Left lung (tissue), 4 donors: ENCODE measurements at regions not wholly inside any gene's neighbourhood (a gene's known extent, or its start where the extent isn't known, plus 50 kb on each side); places are given as distances from the start of the nearest gene placed in this dataset.

Source experiments
- ATAC-seq: fragments of 200-7000 bp; cut with Tn5 transposase; one replicate; pipeline ENCODE4 v1.9.1; 2020; ENCODE audit warnings: moderate library complexity
- DNase-seq, 4 donors: peaks; one replicate each; pipeline ENCODE4 v3.0.0-alpha.2; 2013 to 2020
- H3K27ac ChIP-seq, 2 donors: fragments of 200-600 bp; sonication (generic) in 1 of 2; one replicate each; pipeline versions ENCODE4 v1.5.0 to v1.8.0; 2020 to 2021
- H3K27me3 ChIP-seq, 2 donors: fragments of 200-600 bp; sonication (generic) in 1 of 2; one replicate each; pipeline versions ENCODE4 v1.5.0 to v1.8.0; 2020 to 2021
- H3K36me3 ChIP-seq, 2 donors: fragments of 200-600 bp; sonication (generic) in 1 of 2; one replicate each; pipeline versions ENCODE4 v1.5.0 to v1.8.0; 2020 to 2021
- H3K4me1 ChIP-seq, 2 donors: fragments of 200-600 bp; one replicate each; pipeline ENCODE4 v1.8.0; 2021
- H3K4me3 ChIP-seq, 2 donors: fragments of 200-600 bp; sonication (generic) in 1 of 2; one replicate each; pipeline versions ENCODE4 v1.5.0 to v1.8.0; 2020 to 2021; ENCODE audit warnings: mild to moderate bottlenecking in 1 of 2
- H3K9me3 ChIP-seq, 2 donors: fragments of 200-600 bp; sonication (generic) in 1 of 2; one replicate each; pipeline versions ENCODE4 v1.5.0 to v1.8.0; 2020 to 2021
- CTCF ChIP-seq, 2 donors: fragments of 200-600 bp; sonication (generic) in 1 of 2; IDR thresholded peaks; one replicate each; pipeline versions ENCODE4 v1.5.0 to v1.8.0; 2021; ENCODE audit warnings: antibody characterized with exemption in 2 of 2
- intact Hi-C, 2 donors: fragments of 100-400 bp; cut with DNase I; formaldehyde crosslinking; loops; one replicate each; pipeline versions ENCODE4 v1.11.2 to v1.14.2; 2022
- donor health status: DM: no; HTN: yes; CAD: no.
- donor health status: DM: no; HTN: no; CAD: no.

- Histone ChIP-seq H3K9me3 (no peaks in the 10 kb centered on the region), H3K27me3 (no peaks in the 10 kb centered on the region), H3K4me1 (no peaks in the 10 kb centered on the region), H3K4me3 (no peak overlapping the region), H3K27ac (no peak overlapping the region), H3K36me3 (no peaks in the 10 kb centered on the region)
- TF ChIP-seq CTCF (IDR thresholded peaks at IDR 0.05): no peak
- DNase-seq (no peak), ATAC-seq (no peak)
- intact Hi-C loops: no loop called here
Observed at GRCh38 chr18:61107113-61107512, 226.1 kb upstream of the CDH20 start.

GRCh38 chr18:61108706-61109105 lies 224.5 kb upstream of the CDH20 start:
- no peaks in the 10 kb centered on the region for H3K27me3 ChIP-seq
- no peak overlapping the region for H3K27ac ChIP-seq
- no peak overlapping the region for H3K4me3 ChIP-seq
- DNase-seq: no peak
- no peak for TF ChIP-seq CTCF (IDR thresholded peaks at IDR 0.05)
- intact Hi-C loops: no loop called here
- H3K36me3 ChIP-seq: no peaks in the 10 kb centered on the region
- no peak for ATAC-seq
- H3K9me3 ChIP-seq: no peaks in the 10 kb centered on the region
- no peaks in the 10 kb centered on the region for H3K4me1 ChIP-seq

GRCh38 chr18:61123309-61123708 lies 209.9 kb upstream of the CDH20 start:
- intact Hi-C loops: no loop called here
- DNase-seq: no peak
- H3K36me3 ChIP-seq: no peaks in the 10 kb centered on the region
- no peaks in the 10 kb centered on the region for H3K9me3 ChIP-seq
- no peak for TF ChIP-seq CTCF (IDR thresholded peaks at IDR 0.05)
- H3K27ac ChIP-seq: no peak overlapping the region
- ATAC-seq: no peak
- H3K4me3 ChIP-seq: no peak overlapping the region
- no peaks in the 10 kb centered on the region for H3K4me1 ChIP-seq
- H3K27me3 ChIP-seq: no peaks in the 10 kb centered on the region

- Histone ChIP-seq H3K4me1 (no peaks in the 10 kb centered on the region), H3K27ac (no peak overlapping the region), H3K4me3 (no peak overlapping the region), H3K36me3 (no peaks in the 10 kb centered on the region), H3K9me3 (no peaks in the 10 kb centered on the region), H3K27me3 (no peaks in the 10 kb centered on the region)
- ATAC-seq (no peak), DNase-seq (no peak)
- TF ChIP-seq CTCF (IDR thresholded peaks at IDR 0.05): no peak
- intact Hi-C loops: no loop called here
Observed at GRCh38 chr18:61127714-61128467, 205.3 kb upstream of the CDH20 start.

GRCh38 chr18:61129001-61129400 lies 204.2 kb upstream of the CDH20 start:
- intact Hi-C loops: no loop called here
- no peaks in the 10 kb centered on the region for H3K9me3 ChIP-seq
- no peak overlapping the region for H3K4me3 ChIP-seq
- no peak for TF ChIP-seq CTCF (IDR thresholded peaks at IDR 0.05)
- no peaks in the 10 kb centered on the region for H3K36me3 ChIP-seq
- H3K27ac ChIP-seq: no peak overlapping the region
- no peaks in the 10 kb centered on the region for H3K4me1 ChIP-seq
- H3K27me3 ChIP-seq: no peaks in the 10 kb centered on the region
- no peak for DNase-seq
- no peak for ATAC-seq
